Right lung (tissue), 2 donors: ENCODE measurements at regions not wholly inside any gene's neighbourhood (a gene's known extent, or its start where the extent isn't known, plus 50 kb on each side); places are given as distances from the start of the nearest gene placed in this dataset.

Experiments used
- DNase-seq, 2 donors: peaks; one replicate each; pipeline ENCODE4 v3.0.0-alpha.2; 2013

DNA sequence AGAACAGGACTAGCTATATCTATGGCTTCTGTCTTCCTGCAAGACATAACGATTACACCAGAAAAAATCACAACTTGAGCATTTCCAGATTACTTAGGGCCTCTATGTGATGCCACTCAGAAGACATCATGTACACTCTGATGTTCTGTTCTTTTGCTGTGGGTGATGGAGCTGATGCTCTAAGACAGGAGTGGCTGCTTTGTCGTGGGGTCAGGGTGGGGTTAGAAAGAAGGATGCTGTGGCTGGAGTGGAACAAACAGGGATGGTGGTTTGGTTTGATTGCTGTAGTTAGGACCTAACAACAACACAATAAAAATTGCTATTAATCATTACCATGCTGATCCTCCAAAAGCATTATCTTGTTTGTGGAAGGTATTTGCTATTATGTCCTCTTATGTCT, 120.3 kb upstream of the ARHGAP20 start:
- no peak for DNase-seq

DNA sequence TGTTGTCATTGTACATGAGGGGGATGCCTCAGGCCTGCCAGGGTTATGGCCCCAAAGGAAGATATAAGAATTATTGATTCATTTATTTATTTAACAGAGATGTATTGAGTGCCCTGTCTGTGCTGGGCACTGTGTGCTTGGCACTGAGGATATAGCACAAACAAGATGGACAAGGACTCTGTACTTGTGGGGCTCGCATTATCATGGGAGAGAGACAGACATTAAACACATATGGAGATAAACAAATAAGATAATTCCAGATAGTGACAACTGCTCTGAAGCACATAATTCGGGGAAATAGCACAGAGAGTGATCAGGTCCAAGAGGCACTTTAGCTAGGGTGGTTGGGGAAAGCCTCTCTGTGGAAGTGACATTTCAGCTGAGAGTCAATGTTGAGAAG, 119.8 kb upstream of the ARHGAP20 start:
- no peak for DNase-seq

DNA sequence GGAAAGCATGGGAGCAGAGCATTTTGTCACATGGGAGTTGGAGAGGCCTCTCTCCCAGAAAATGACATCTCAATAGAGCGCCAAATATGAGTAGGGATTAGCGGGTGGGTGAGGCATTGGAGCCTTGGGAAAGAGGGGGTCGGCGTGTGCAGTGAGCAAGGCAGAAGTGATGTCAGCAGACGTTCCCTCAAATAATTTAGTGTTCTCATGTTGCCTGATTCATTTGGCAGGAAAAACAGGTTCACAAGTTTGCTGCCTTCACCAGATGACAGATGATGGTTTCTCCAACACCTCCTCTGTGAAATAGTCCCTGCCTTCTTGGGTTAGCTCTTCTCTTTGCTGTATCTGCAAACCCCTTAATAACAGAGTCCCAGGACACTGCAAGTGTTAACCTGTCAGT, 118.5 kb upstream of the ARHGAP20 start:
- DNase-seq, result no peak

DNA sequence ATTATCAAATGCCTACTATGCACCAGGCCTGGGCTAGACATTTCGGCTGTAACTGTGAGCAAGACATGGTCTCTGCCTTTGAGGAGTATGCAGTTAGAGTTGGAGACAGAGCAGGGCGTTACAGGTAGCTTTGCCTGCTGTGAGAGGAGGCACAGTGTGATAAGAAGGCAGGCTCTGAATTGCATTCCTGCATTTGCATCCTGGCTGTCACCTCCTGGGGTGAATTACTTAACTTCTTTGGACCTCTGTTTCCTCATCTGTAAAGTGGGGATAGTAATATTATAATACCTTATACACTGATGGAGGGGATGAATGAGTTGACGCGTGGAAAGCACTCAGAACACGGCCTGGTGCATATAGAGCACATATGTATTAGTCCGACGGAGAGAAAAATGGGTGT, 118.1 kb upstream of the ARHGAP20 start:
- no peak for DNase-seq

DNA sequence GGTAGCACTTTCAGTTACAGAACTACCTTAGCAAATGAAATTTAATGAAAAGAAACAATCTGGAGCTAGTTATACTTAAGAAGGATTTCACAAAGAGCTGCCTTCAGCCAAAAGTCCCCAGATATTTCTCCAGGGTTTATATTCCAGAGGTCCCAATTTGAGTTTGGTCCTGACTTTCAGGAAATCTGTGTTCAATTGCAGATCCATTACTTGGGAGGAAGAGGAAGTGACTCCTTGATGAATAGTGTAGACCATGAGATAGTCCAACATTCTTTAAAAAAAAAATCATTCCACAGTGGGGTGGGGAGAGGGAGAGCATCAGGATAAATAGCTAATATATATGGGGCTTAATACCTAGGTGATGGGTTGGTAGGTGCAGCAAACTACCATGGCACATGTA, 117.6 kb upstream of the ARHGAP20 start:
- DNase-seq, result no peak

DNA sequence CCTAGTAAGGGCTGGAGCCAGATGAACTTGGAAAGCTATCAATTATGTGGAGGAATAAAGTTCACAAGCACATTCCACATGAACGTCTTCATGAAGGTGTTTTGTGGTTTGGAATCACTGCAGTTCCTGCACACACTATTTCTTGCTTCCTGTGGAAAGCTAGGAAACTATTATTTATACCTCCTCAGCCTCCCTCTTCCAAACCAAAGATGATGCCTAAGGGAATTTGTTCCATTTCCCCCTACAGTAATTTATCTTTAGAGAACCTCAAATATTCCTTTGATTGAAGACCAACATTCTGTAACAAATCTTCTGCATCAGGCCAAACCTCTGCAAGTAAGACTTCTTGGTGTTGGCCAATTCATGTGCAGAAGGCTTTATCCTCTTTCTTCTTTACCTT, 115.8 kb upstream of the ARHGAP20 start:
- DNase-seq, result no peak

DNA sequence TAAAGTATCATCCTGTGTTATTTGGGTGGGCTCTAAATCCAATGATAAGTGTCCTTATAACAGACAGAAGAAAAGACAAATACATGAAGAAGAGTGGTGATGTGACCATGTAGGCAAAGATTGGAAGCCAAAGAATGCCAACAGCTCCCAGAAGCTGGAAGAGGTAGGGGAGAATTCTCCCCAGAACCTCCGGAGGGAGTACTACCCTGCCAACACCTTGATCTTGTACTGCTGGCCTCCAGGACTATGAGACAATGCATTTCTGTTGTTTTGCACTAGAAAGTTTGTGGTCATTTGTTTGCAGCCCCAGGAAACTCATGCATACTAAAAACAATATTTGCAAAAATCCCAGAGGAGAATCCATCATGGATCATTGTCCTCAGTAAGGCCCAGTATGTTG, 115.0 kb upstream of the ARHGAP20 start:
- no peak for DNase-seq

DNA sequence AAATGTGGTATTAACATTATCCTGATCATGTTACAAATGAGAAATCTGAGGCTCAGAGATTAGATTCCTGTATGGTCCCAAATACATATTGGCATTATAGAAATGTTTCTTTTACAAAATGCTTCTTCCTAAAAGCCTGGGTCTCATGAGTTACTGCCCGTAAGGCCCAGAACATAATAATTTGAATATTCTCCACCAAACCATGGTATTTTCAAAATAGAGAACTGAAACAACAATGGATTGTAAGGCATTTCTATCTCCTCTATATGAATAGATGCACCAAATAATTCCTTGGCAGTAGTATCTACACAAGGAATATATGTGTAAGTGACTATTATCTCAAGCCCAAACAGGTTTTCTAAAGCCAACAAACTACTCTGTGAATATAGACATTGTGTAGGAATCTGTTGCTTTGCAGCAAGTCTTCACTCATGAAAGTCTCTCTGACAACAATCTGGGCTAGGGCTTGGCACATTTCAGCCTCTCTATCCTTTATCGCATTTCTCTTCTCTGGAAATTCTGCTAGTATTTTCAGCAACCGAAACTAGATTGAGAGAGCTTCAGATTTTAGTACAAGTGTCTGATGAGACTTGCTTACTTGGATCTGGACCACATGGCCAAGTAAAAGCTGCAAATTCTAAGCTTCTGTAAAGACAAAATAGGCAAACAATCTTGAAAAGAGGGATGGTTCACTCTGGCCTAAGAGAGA, 112.8 kb upstream of the ARHGAP20 start:
- no peak for DNase-seq

DNA sequence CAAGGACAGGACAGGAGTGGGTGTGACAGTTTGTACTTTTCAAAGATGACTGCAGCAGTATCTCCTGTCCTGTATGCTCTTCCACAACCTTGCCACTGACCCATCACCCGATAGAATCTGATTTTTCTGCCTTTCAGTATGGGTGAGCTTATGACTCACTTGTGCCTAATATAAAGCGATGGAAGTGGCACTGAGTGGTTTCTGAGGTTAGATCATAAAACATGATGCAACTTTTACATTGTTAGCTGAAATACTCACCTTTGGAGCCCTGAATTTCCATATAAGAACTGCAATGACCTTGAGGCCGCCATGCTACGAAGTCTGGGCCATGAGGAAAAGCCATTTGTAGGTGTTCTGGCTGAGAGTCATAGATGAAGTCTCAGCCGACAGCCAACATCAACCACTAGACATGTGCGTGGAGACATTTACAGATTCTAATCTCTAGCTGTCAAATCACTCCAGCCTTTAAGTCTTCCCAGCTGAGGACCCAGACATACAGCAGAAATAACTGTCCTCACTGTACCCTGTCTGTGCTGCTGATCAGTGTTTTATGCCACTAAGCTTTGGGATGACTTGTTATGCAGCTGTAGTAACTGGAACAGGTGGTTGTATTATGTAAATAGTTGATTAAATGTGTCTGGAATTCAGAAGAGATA, 105.9 kb upstream of the ARHGAP20 start:
- no peak for DNase-seq

DNA sequence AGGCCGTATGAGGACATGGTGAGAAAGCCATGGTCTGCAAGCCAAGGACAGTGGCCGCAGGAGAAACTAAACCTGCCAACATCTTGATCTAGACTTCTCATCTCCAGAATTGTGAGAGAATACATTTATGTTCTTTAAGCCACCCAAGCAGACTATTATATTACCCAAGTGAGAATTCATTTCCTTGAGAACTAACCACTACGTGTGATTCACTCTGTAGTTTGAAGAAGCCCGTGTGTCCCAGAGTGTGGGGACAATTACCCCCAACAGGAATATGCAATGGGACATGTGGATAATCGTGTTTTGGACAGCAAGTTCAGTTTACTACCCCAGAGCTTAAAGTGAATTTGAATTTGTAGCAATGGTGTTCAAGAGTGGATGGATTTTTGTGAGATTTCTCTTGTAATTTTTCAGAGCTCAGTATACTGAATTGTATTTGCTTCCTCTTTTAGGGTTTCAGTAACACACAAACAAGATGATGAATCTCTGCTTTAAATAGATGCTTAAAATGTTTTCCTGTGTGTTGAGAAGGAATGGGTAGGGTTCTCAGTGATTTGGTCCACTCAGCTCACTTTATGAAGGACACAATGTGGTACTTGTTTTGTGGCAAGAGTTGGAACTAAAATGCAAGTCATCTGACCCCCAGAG, 100.0 kb upstream of the ARHGAP20 start:
- DNase-seq, result no peak

DNA sequence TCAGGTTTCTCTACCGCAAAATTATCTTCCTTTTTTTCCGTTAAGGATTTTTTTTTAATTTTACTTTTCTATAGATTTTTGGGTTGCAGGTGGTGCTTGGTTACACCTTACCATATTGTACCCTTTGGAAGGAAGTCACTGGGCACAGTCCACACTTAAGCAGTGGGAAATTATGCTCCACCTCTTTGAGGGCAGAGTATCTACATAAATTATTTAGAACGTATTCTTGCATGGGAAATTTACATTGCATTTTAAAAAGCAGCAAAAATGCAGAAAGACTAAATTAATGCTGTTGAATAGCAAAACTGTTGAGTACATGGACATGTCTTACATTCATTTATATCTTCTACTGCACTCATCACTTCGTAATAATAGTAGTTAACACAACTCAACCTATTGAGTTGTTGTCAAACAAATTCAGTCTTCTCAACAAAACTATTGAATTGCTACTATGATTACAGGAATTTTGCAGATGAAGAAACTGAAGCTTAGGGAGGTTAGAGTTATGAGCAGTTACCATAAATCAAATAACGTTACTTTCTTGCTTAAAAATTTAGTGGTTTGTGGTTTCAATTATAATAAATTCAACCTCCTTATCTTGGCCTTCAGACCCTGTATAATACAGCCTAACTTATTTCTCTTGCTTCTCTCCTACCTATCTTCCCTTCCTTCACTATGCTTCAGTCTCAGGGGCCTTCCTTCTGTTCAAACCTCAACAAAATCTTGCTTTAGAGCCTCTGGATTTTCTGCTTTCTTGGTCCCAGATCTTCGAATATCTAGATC, 97.4 kb upstream of the ARHGAP20 start:
- DNase-seq, result no peak

DNA sequence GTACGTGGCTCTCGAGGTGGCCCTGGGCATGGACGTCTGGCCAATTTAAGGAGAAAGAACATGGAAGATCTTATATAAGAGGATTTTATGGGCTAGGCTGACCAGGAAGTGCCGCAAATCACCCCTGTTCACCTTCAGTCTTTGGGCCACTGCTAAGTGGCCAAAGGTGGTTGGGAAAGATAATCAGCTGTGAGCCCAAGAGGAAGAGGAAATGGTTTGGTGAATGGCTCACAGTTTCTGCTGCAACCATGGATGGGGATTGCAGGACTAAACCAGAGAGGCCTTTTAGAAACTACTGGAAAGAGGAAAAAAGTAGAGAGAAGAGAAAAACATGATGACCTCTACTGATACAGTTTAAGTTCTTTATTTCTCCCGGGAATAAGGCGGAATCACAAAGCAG, 96.0 kb upstream of the ARHGAP20 start:
- DNase-seq, result no peak

DNA sequence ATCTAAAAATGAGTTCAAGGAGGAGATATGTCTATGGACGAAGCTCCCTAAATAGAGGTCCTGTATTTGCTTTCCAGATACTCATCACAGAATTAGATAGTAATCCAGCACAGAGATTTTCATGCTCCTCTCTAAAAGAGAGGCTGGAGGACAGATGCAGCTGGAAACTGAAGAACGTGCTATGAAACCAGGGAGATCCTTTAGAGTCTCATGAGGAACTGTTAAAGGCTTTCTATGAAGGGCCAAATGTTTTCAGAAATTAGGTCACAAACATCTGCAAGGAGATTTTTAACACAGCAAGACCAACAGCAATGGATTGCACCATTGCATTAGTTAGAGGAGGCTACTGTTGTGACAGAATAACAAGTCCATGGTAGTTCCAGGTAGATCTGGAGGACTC, 95.6 kb upstream of the ARHGAP20 start:
- no peak for DNase-seq

DNA sequence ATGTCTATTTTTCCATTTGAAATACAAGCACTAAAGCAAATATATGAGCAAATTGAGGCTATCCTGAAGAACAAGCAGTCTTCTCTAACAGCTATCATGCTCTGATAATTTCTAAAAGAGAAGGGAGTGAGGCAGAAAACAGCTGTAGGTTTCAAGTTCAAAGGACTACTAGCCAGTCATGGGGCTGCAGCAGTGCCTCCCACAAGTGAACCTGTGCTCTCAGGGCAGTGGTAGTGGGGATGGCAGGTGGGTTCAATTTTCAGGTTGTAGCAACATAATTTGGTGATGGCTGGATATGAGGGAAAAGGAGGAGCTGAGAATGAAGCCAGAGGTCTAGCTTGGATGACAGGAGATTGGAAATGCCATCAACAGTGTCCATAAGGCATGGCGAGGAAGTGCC, 93.5 kb upstream of the ARHGAP20 start:
- DNase-seq, result no peak

DNA sequence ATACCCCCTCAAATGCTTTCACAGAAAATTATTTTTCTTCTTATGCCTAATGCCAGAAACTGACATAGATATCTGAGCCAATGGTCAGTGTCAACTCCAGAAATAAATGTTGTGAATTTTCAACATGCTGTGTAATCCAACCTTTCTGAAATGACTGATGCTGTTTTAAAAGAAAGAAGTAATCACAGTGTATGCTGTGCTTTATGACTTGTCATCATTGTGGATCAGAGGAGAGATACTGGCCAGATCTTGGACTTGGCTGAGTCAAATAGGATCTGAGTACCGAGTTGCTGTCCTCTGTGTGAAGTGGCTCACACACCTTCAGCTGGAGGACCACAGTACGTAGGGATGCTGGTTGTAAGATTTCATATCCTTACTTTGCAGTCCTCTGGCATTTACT, 89.9 kb upstream of the ARHGAP20 start:
- no peak for DNase-seq

DNA sequence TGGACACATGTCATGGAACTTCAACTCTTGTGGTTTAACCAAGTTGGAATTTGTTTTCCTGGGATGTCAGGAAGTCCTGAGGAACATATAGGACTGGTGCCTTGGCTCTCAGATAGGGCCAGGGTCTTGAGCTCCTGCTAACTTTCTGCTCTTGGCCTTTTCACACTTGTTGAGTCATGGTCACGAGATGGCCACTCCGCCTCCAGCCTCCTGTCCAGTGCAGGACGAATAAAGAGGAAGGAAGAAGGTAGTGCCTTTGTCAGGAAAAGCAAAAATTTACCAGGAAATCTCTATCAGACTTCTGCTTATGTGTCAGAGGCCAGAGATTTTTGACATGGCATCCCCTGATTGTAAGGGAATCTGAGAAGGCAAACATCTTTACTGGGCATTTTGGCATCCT, 89.1 kb upstream of the ARHGAP20 start:
- DNase-seq, result no peak

DNA sequence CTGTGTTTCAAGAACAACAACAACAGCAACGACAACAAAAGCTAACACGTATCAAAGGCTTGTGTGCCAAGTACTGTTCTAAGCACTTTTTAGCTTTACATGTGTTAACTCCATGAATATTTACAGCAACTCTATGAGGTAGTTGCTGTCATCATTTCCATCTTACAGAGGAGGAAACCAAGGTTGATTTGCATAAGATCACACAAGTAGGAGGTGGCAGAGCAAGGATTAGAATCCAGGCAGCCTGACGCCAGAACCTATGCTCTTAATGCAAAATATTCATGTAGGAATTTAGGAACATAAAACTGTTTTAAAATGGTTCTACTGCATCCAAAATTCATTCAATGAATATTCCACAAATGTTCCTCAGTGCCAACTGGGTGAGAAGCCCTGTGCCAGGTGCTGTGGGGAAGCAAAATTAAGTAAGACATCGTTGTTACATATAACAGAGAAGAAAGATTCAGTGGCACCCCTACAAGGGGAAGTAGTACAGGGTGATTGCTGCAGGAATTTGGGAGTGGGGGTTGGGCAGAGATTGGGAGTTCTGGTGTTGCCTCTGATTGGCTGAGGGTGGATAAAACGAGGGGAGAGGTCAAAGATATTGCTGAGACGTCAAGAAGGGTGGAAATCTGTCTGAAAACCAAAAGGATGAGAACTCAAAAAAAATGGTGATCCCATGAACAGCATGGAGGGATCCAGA, 86.1 kb upstream of the ARHGAP20 start:
- DNase-seq, result no peak

DNA sequence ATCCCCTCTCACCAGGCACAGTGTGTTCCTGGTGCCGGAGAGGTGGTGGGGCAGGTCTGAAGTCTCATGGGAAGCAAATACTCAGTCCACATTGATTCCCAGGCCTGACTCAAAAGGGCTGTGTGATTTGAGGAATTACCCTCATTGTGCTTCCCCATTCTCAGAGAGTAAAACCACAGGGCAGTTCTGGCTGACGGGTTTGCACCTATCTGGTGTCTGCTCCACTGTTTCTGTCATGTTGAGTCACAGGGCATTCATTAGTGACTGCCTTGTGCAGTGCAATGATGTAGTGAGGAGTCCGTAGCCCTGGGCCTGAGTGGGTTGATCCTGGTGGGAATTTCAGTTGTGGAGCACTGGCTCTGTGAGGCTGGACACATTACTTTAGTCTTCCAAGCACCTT, 85.2 kb upstream of the ARHGAP20 start:
- no peak for DNase-seq

DNA sequence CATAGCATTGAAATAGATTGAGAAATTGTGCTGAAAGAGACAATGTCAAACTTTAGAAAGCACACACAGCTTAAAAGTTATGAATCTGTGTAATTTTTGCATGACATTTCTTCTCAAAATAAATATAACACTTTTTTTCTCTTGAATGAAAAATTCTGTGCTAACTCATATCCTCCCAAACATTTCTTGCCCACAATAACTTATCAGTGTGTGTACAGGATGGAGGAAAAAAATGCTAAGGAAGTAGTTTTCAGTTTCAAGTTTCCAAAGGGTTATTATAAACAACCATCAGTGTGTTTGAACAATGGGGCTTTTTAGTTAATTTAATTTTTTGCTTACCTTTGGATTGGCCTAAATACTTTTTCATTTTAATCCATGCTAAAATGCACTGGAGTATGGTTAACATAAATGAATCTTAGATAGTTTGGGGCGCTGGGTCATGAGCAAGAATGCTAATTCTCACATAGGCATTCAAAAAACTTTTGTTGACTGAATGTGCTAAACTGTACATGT, 82.9 kb upstream of the ARHGAP20 start:
- no peak for DNase-seq

DNA sequence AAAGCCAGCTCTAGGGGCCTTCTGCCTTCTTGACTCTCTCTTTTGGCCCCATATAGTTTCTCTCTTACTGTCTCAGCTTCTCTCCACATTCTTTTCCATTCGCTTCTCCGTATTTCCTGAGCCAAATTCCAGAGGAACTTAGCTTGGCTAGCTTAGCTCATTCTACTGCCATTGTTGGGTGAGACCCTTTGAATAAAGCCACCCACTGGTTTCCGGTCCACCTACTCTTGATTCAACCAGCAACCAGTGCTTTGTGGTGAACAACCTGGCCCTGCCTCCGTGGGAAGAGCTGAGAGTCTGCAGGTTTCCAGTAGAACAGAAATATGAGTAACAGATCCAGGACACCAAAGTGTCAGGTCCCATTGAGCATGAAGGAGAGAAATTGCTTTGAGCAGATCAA, 81.3 kb upstream of the ARHGAP20 start:
- DNase-seq, result no peak

DNA sequence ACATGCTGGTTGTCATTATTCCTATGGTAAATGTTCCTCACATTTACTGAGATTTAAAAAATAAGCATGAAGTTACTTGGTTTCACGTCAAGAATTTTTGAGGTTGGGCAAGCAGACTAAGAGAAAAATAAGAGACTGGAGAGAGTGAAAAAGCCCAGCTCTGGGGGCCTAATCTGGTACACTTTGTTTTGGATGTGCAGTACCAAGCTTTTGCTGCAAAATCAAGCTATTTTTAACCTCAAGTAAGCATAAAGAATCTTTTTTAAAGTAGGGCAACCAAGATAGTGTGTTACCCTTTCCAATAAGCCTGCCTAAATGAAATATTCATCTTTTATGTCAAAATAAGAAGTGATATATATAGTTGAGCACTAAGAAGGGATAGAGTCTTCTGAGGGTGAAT, 79.4 kb upstream of the ARHGAP20 start:
- no peak for DNase-seq

DNA sequence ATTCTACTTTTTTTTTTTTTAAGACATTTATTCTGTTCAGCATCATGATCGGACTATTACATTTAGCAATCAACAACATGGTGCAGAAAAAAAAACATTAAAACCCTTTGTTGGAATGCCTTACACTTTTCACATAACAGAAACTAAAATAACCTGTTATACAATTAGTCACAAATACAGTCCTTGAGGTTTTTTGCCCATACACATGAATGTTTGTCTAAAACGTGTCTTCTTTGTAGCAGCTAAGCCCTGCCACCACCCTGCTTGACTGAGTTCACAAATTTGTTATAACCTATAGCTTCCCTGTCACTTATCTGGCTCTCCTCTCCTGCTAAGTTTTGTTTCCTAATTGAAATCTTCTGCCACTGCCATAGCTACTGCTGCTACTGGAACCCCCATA, 75.4 kb upstream of the ARHGAP20 start:
- no peak for DNase-seq
